ENCODE measurements at regions not wholly inside any gene's neighbourhood (a gene's known extent, or its start where the extent isn't known, plus 50 kb on each side); places are given as distances from the start of the nearest gene placed in this dataset.

DNA sequence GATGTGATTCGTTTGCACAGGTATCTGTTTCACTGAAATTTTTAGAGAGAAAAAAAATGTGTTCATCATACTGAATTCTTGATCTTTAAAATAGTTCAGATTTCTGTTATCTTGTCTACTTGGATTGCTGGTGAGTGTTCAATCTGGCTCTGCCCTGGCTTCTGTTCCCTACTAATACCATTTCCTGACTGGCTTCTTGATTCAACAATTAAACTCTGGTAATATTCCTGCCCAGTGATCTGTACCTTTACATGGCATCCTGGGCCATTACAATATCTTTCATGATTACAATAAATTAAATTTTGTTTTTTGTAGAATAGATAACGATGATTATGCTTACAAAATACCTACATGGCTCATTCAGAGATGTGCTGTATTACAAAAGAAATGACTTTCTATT is 1388.0 kb upstream of the TENM3 start:
- Histone ChIP-seq H2AFZ (ENCODE audit: low read length) (no peak overlapping the region), H3K9ac (ENCODE audit: low read length) (no peak overlapping the region), H3K4me2 (ENCODE audit: low read depth, low read length) (no peak overlapping the region), H3K9me2 (replicated peaks; ENCODE audit: insufficient read depth, low read length) (no peaks in the 10 kb centered on the region), H3K4me1 (ENCODE audit: low read length) (no peaks in the 10 kb centered on the region), H3K79me2 (ENCODE audit: low read length) (no peaks in the 10 kb centered on the region), H3K9me3 (replicated peaks; ENCODE audit: insufficient read depth, low read length) (no peaks in the 10 kb centered on the region), H3K36me3 (replicated peaks; ENCODE audit: insufficient read depth, low read length) (no peaks in the 10 kb centered on the region), H3K4me3 (ENCODE audit: low read length) (no peak overlapping the region), H4K20me1 (ENCODE audit: insufficient read depth, low read length) (no peaks in the 10 kb centered on the region), H3K27ac (ENCODE audit: low read length) (no peak overlapping the region), H3F3A (ENCODE audit: insufficient read depth, low read length) (no peaks in the 10 kb centered on the region), H3K27me3 (replicated peaks; ENCODE audit: insufficient read depth, low read length) (no peaks in the 10 kb centered on the region)
- no peak for DNase-seq
- TF ChIP-seq, protein P1, sequence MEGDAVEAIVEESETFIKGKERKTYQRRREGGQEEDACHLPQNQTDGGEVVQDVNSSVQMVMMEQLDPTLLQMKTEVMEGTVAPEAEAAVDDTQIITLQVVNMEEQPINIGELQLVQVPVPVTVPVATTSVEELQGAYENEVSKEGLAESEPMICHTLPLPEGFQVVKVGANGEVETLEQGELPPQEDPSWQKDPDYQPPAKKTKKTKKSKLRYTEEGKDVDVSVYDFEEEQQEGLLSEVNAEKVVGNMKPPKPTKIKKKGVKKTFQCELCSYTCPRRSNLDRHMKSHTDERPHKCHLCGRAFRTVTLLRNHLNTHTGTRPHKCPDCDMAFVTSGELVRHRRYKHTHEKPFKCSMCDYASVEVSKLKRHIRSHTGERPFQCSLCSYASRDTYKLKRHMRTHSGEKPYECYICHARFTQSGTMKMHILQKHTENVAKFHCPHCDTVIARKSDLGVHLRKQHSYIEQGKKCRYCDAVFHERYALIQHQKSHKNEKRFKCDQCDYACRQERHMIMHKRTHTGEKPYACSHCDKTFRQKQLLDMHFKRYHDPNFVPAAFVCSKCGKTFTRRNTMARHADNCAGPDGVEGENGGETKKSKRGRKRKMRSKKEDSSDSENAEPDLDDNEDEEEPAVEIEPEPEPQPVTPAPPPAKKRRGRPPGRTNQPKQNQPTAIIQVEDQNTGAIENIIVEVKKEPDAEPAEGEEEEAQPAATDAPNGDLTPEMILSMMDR (IDR thresholded peaks at IDR 0.05; ENCODE audit: low read length): no peak
- TF ChIP-seq EZH2phosphoT487 (IDR thresholded peaks at IDR 0.05; ENCODE audit: low read length) (no peak), EZH2 (optimal IDR thresholded peaks at IDR 0.05; ENCODE audit: low read depth, low read length) (no peak)

- Histone ChIP-seq H3K36me3 (replicated peaks; ENCODE audit: insufficient read depth, low read length) (no peaks in the 10 kb centered on the region), H3K4me3 (ENCODE audit: low read length) (no peak overlapping the region), H3K9me2 (replicated peaks; ENCODE audit: insufficient read depth, low read length) (no peaks in the 10 kb centered on the region), H3K27me3 (replicated peaks; ENCODE audit: insufficient read depth, low read length) (no peaks in the 10 kb centered on the region), H3K4me2 (ENCODE audit: low read depth, low read length) (no peak overlapping the region), H3K79me2 (ENCODE audit: low read length) (no peaks in the 10 kb centered on the region), H2AFZ (ENCODE audit: low read length) (no peak overlapping the region), H3K4me1 (ENCODE audit: low read length) (no peaks in the 10 kb centered on the region), H3F3A (ENCODE audit: insufficient read depth, low read length) (no peaks in the 10 kb centered on the region), H3K9ac (ENCODE audit: low read length) (no peak overlapping the region), H3K27ac (ENCODE audit: low read length) (no peak overlapping the region), H4K20me1 (ENCODE audit: insufficient read depth, low read length) (no peaks in the 10 kb centered on the region), H3K9me3 (replicated peaks; ENCODE audit: insufficient read depth, low read length) (no peaks in the 10 kb centered on the region)
- no peak for TF ChIP-seq EZH2 (optimal IDR thresholded peaks at IDR 0.05; ENCODE audit: low read depth, low read length)
- TF ChIP-seq, protein P1 (IDR thresholded peaks at IDR 0.05; ENCODE audit: low read length): no peak
- TF ChIP-seq EZH2phosphoT487 (IDR thresholded peaks at IDR 0.05; ENCODE audit: low read length): no peak
- DNase-seq: no peak
Measured at GRCh38 chr4:180860089-180860720, 1383.0 kb upstream of the TENM3 start.

GRCh38 chr4:180861651-180862050 is 1381.6 kb upstream of the TENM3 start:
- H3K27me3 ChIP-seq (replicated peaks; ENCODE audit: insufficient read depth, low read length): no peaks in the 10 kb centered on the region
- H3F3A ChIP-seq (ENCODE audit: insufficient read depth, low read length): no peaks in the 10 kb centered on the region
- no peak overlapping the region for H2AFZ ChIP-seq (ENCODE audit: low read length)
- H3K36me3 ChIP-seq (replicated peaks; ENCODE audit: insufficient read depth, low read length): no peaks in the 10 kb centered on the region
- H3K79me2 ChIP-seq (ENCODE audit: low read length): no peaks in the 10 kb centered on the region
- no peaks in the 10 kb centered on the region for H3K4me1 ChIP-seq (ENCODE audit: low read length)
- H3K9ac ChIP-seq (ENCODE audit: low read length): no peak overlapping the region
- no peak overlapping the region for H3K4me2 ChIP-seq (ENCODE audit: low read depth, low read length)
- no peaks in the 10 kb centered on the region for H3K9me3 ChIP-seq (replicated peaks; ENCODE audit: insufficient read depth, low read length)
- H3K4me3 ChIP-seq (ENCODE audit: low read length): no peak overlapping the region
- H3K9me2 ChIP-seq (replicated peaks; ENCODE audit: insufficient read depth, low read length): no peaks in the 10 kb centered on the region
- no peaks in the 10 kb centered on the region for H4K20me1 ChIP-seq (ENCODE audit: insufficient read depth, low read length)
- no peak for DNase-seq
- H3K27ac ChIP-seq (ENCODE audit: low read length): no peak overlapping the region
- TF ChIP-seq, protein P1 (IDR thresholded peaks at IDR 0.05; ENCODE audit: low read length): no peak
- TF ChIP-seq EZH2 (optimal IDR thresholded peaks at IDR 0.05; ENCODE audit: low read depth, low read length) (no peak), EZH2phosphoT487 (IDR thresholded peaks at IDR 0.05; ENCODE audit: low read length) (no peak)

Data from MM.1S (cell line).